ENCODE measurements at regions not wholly inside any gene's neighbourhood (a gene's known extent, or its start where the extent isn't known, plus 50 kb on each side); places are given as distances from the start of the nearest gene placed in this dataset.
"Not testable (repeated sequence)": the region's sequence is repeated elsewhere in the genome, so short reads cannot be mapped to it uniquely, and the experiment has no call there.

GRCh38 chr7:106345421-106346166 lies 60.8 kb upstream of the NAMPT start:
- ATAC-seq (ENCODE audit: low read depth), result no peak
- H3K27me3 Mint-ChIP-seq, result peaks cover 10% of the 10 kb centered on the region
- no peaks in the 10 kb centered on the region for H3K4me1 Mint-ChIP-seq
- H3K4me3 Mint-ChIP-seq, result no peak overlapping the region
- no peak for DNase-seq (ENCODE audit: low spot score in 2 of 2)
- H3K36me3 Mint-ChIP-seq, result peaks cover 3% of the 10 kb centered on the region
- peaks cover 11% of the 10 kb centered on the region for H3K9me3 Mint-ChIP-seq
- H3K27ac Mint-ChIP-seq, result no peak overlapping the region

GRCh38 chr7:106344861-106345260 lies 60.1 kb upstream of the NAMPT start:
- no peak overlapping the region for H3K4me3 Mint-ChIP-seq
- H3K4me1 Mint-ChIP-seq, result no peaks in the 10 kb centered on the region
- ATAC-seq (ENCODE audit: low read depth), result no peak
- H3K27me3 Mint-ChIP-seq, result peaks cover 10% of the 10 kb centered on the region
- peaks cover 8% of the 10 kb centered on the region for H3K36me3 Mint-ChIP-seq
- no peak for DNase-seq (ENCODE audit: low spot score in 2 of 2)
- no peak overlapping the region for H3K27ac Mint-ChIP-seq
- H3K9me3 Mint-ChIP-seq, result peaks cover 17% of the 10 kb centered on the region

- peaks cover 8% of the 10 kb centered on the region for H3K27me3 Mint-ChIP-seq
- H3K36me3 Mint-ChIP-seq, result peaks cover 6% of the 10 kb centered on the region
- no peaks in the 10 kb centered on the region for H3K4me1 Mint-ChIP-seq
These were observed 59.4 kb upstream of the NAMPT start for GRCh38 chr7:106344211-106344610.

GRCh38 chr7:106342049-106342448 lies 57.3 kb upstream of the NAMPT start:
- peaks cover 16% of the 10 kb centered on the region for H3K9me3 Mint-ChIP-seq
- H3K27me3 Mint-ChIP-seq; DNase-seq (ENCODE audit: low spot score in 2 of 2); ATAC-seq (ENCODE audit: low read depth); H3K4me3 Mint-ChIP-seq; H3K27ac Mint-ChIP-seq; H3K4me1 Mint-ChIP-seq; H3K36me3 Mint-ChIP-seq: not testable (repeated sequence)

More at GRCh38 chr7:106344211-106344610, 59.4 kb upstream of the NAMPT start:
- ATAC-seq (ENCODE audit: low read depth) (no peak), DNase-seq (ENCODE audit: low spot score in 2 of 2) (no peak)
- peaks cover 18% of the 10 kb centered on the region for H3K9me3 Mint-ChIP-seq
- no peak overlapping the region for H3K4me3 Mint-ChIP-seq
- no peak overlapping the region for H3K27ac Mint-ChIP-seq

GRCh38 chr7:106340247-106340596 lies 55.4 kb upstream of the NAMPT start:
- not testable (repeated sequence) for ATAC-seq (ENCODE audit: low read depth); H3K27ac Mint-ChIP-seq; DNase-seq (ENCODE audit: low spot score in 2 of 2); H3K27me3 Mint-ChIP-seq; H3K4me3 Mint-ChIP-seq; H3K4me1 Mint-ChIP-seq; H3K36me3 Mint-ChIP-seq
- peaks cover 16% of the 10 kb centered on the region for H3K9me3 Mint-ChIP-seq

GRCh38 chr7:106339513-106340246 lies 54.9 kb upstream of the NAMPT start:
- Mint-ChIP-seq H3K27ac (no peak overlapping the region), H3K27me3 (peaks cover 4% of the 10 kb centered on the region), H3K4me1 (no peaks in the 10 kb centered on the region), H3K4me3 (no peak overlapping the region), H3K9me3 (peaks cover 17% of the 10 kb centered on the region), H3K36me3 (peaks cover 6% of the 10 kb centered on the region)
- no peak for DNase-seq (ENCODE audit: low spot score in 2 of 2)
- ATAC-seq (ENCODE audit: low read depth), result no peak

- peaks cover 6% of the 10 kb centered on the region for H3K27me3 Mint-ChIP-seq
- no peak for DNase-seq (ENCODE audit: low spot score in 2 of 2)
These were observed 53.0 kb upstream of the NAMPT start for GRCh38 chr7:106337754-106338153.

GRCh38 chr7:106335814-106336213 lies 51.0 kb upstream of the NAMPT start:
- DNase-seq (ENCODE audit: low spot score in 2 of 2) (no peak), ATAC-seq (ENCODE audit: low read depth) (no peak)
- no peak overlapping the region for H3K4me3 Mint-ChIP-seq
- H3K9me3 Mint-ChIP-seq, result peaks cover 9% of the 10 kb centered on the region
- H3K27me3 Mint-ChIP-seq, result peaks cover 4% of the 10 kb centered on the region
- peaks cover 5% of the 10 kb centered on the region for H3K36me3 Mint-ChIP-seq
- no peaks in the 10 kb centered on the region for H3K4me1 Mint-ChIP-seq
- no peak overlapping the region for H3K27ac Mint-ChIP-seq

More at GRCh38 chr7:106337754-106338153, 53.0 kb upstream of the NAMPT start:
- H3K36me3 Mint-ChIP-seq, result peaks cover 6% of the 10 kb centered on the region
- ATAC-seq (ENCODE audit: low read depth), result no peak
- H3K4me3 Mint-ChIP-seq, result no peak overlapping the region
- H3K4me1 Mint-ChIP-seq, result no peaks in the 10 kb centered on the region
- peaks cover 15% of the 10 kb centered on the region for H3K9me3 Mint-ChIP-seq
- no peak overlapping the region for H3K27ac Mint-ChIP-seq

All from memory B cell (primary cell).